Loucy (cell line): ENCODE measurements at regions not wholly inside any gene's neighbourhood (a gene's known extent, or its start where the extent isn't known, plus 50 kb on each side); places are given as distances from the start of the nearest gene placed in this dataset.

ENCODE experiments used
- H2AFZ ChIP-seq: fragments of 200-600 bp; sonication (generic); 2 replicates; pipeline ENCODE4 v1.6.0; 2016; ENCODE audit warnings: antibody characterized with exemption, mild to moderate bottlenecking, low read length, moderate library complexity
- H3F3A ChIP-seq: fragments of 200-600 bp; 2 replicates; pipeline ENCODE4 v1.6.0; 2016; ENCODE audit warnings: antibody characterized with exemption, low read depth, mild to moderate bottlenecking
- H3K27me3 ChIP-seq: fragments of 200-600 bp; sonication (generic); 2 replicates; pipeline ENCODE4 v1.6.1; 2014; ENCODE audit warnings: low read length, mild to moderate bottlenecking; ENCODE audit not compliant: insufficient read depth, poor library complexity, severe bottlenecking
- H3K36me3 ChIP-seq: fragments of 200-600 bp; sonication (generic); 2 replicates; pipeline ENCODE4 v1.6.1; 2016; ENCODE audit warnings: low read length; ENCODE audit not compliant: insufficient read depth
- H3K4me1 ChIP-seq: fragments of 200-600 bp; sonication (generic); 2 replicates; pipeline ENCODE4 v1.5.1; 2014; ENCODE audit warnings: low read length, mild to moderate bottlenecking; ENCODE audit not compliant: insufficient read depth, poor library complexity, severe bottlenecking
- H3K4me2 ChIP-seq: fragments of 200-600 bp; sonication (generic); 2 replicates; pipeline ENCODE4 v1.6.0; 2014; ENCODE audit warnings: antibody characterized with exemption, low read length, low read depth, mild to moderate bottlenecking; ENCODE audit not compliant: poor library complexity, severe bottlenecking
- H3K4me3 ChIP-seq: fragments of 200-600 bp; sonication (generic); 2 replicates; pipeline ENCODE4 v1.5.1; 2014; ENCODE audit warnings: low read length, mild to moderate bottlenecking, mixed read lengths; ENCODE audit not compliant: poor library complexity, severe bottlenecking
- H3K79me2 ChIP-seq: fragments of 200-600 bp; sonication (generic); 2 replicates; pipeline ENCODE4 v1.6.1; 2014; ENCODE audit warnings: low read length; ENCODE audit not compliant: insufficient read depth
- H3K9ac ChIP-seq: fragments of 200-600 bp; sonication (generic); 2 replicates; pipeline ENCODE4 v1.6.0; 2014; ENCODE audit warnings: mild to moderate bottlenecking, low read depth, low read length, moderate library complexity; ENCODE audit not compliant: poor library complexity, severe bottlenecking
- H3K9me2 ChIP-seq: fragments of 200-600 bp; sonication (generic); replicated peaks from 2 replicates; pipeline ENCODE4 v1.6.1; 2016; ENCODE audit warnings: low read depth, low read length, mixed read lengths
- H3K9me3 ChIP-seq: fragments of 200-600 bp; sonication (generic); 2 replicates; pipeline ENCODE4 v1.6.1; 2014; ENCODE audit warnings: mild to moderate bottlenecking, antibody characterized with exemption, low read length, low read depth; ENCODE audit not compliant: insufficient read depth
- H4K20me1 ChIP-seq: fragments of 200-600 bp; sonication (generic); 2 replicates; pipeline ENCODE4 v1.6.0; 2014; ENCODE audit warnings: antibody characterized with exemption, low read length, mild to moderate bottlenecking; ENCODE audit not compliant: insufficient read depth, poor library complexity, severe bottlenecking
- CTCF ChIP-seq: fragments of 200-600 bp; sonication (generic); conservative IDR thresholded peaks from 2 replicates; pipeline ENCODE4 v1.5.1; 2014; ENCODE audit warnings: mild to moderate bottlenecking, antibody characterized with exemption, low read length
- EZH2phosphoT487 ChIP-seq: fragments of 200-600 bp; IDR thresholded peaks from 2 replicates; pipeline ENCODE4 v1.6.1; 2018; ENCODE audit warnings: antibody characterized with exemption, mild to moderate bottlenecking, moderate library complexity, borderline replicate concordance

GRCh38 chr11:121930004-121930965, 185.7 kb downstream of the BLID start:
- H3K4me1 ChIP-seq: no peaks in the 10 kb centered on the region
- no peak overlapping the region for H3K9ac ChIP-seq
- TF ChIP-seq CTCF: no peak
- no peak for TF ChIP-seq EZH2phosphoT487
- no peak overlapping the region for H3K4me3 ChIP-seq
- no peaks in the 10 kb centered on the region for H4K20me1 ChIP-seq
- H3K79me2 ChIP-seq: no peaks in the 10 kb centered on the region
- H3K36me3 ChIP-seq: no peaks in the 10 kb centered on the region
- H3K9me2 ChIP-seq: no peaks in the 10 kb centered on the region
- no peaks in the 10 kb centered on the region for H3F3A ChIP-seq
- H3K4me2 ChIP-seq: no peak overlapping the region
- H3K9me3 ChIP-seq: no peaks in the 10 kb centered on the region
- no peak overlapping the region for H2AFZ ChIP-seq
- H3K27me3 ChIP-seq: no peaks in the 10 kb centered on the region

- Histone ChIP-seq H3K4me1 (no peaks in the 10 kb centered on the region), H3K4me3 (no peak overlapping the region), H3K9ac (no peak overlapping the region), H3K9me2 (no peaks in the 10 kb centered on the region), H3F3A (no peaks in the 10 kb centered on the region), H3K36me3 (no peaks in the 10 kb centered on the region), H3K9me3 (no peaks in the 10 kb centered on the region), H4K20me1 (no peaks in the 10 kb centered on the region), H3K4me2 (no peak overlapping the region), H3K27me3 (no peaks in the 10 kb centered on the region), H3K79me2 (no peaks in the 10 kb centered on the region), H2AFZ (no peak overlapping the region)
- TF ChIP-seq EZH2phosphoT487 (no peak), CTCF (no peak)
These were observed 186.4 kb downstream of the BLID start for GRCh38 chr11:121929581-121929980.

- no peak overlapping the region for H2AFZ ChIP-seq
- H3K79me2 ChIP-seq: no peaks in the 10 kb centered on the region
- no peaks in the 10 kb centered on the region for H3K4me1 ChIP-seq
- H3K9ac ChIP-seq: no peak overlapping the region
- H3K9me3 ChIP-seq: no peaks in the 10 kb centered on the region
- H3K4me2 ChIP-seq: no peak overlapping the region
- H3F3A ChIP-seq: no peaks in the 10 kb centered on the region
- H4K20me1 ChIP-seq: no peaks in the 10 kb centered on the region
- no peaks in the 10 kb centered on the region for H3K9me2 ChIP-seq
- H3K27me3 ChIP-seq: no peaks in the 10 kb centered on the region
- H3K36me3 ChIP-seq: no peaks in the 10 kb centered on the region
- no peak overlapping the region for H3K4me3 ChIP-seq
- TF ChIP-seq EZH2phosphoT487: no peak
- no peak for TF ChIP-seq CTCF
These were observed 187.1 kb downstream of the BLID start for GRCh38 chr11:121928597-121929580.
